GM10266 (cell line): ENCODE measurements at regions not wholly inside any gene's neighbourhood (a gene's known extent, or its start where the extent isn't known, plus 50 kb on each side); places are given as distances from the start of the nearest gene placed in this dataset.

Source experiments
- DNase-seq: peaks from one replicate; pipeline ENCODE4 v3.0.0; 2012; ENCODE audit errors: extremely low spot score
- TF ChIP-seq, protein P1 (sequence below): IDR thresholded peaks from 2 replicates; pipeline ENCODE4 v1.5.1; 2012; ENCODE audit warnings: mild to moderate bottlenecking, low read depth; ENCODE audit not compliant: control insufficient read depth, insufficient read depth; ENCODE audit errors: missing control alignments

- no peak for DNase-seq
- TF ChIP-seq, protein P1, sequence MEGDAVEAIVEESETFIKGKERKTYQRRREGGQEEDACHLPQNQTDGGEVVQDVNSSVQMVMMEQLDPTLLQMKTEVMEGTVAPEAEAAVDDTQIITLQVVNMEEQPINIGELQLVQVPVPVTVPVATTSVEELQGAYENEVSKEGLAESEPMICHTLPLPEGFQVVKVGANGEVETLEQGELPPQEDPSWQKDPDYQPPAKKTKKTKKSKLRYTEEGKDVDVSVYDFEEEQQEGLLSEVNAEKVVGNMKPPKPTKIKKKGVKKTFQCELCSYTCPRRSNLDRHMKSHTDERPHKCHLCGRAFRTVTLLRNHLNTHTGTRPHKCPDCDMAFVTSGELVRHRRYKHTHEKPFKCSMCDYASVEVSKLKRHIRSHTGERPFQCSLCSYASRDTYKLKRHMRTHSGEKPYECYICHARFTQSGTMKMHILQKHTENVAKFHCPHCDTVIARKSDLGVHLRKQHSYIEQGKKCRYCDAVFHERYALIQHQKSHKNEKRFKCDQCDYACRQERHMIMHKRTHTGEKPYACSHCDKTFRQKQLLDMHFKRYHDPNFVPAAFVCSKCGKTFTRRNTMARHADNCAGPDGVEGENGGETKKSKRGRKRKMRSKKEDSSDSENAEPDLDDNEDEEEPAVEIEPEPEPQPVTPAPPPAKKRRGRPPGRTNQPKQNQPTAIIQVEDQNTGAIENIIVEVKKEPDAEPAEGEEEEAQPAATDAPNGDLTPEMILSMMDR: no peak
Observed at GRCh38 chr1:30545365-30545764, 178.0 kb downstream of the MATN1 start.

- TF ChIP-seq, protein P1: no peak
- DNase-seq: no peak
Observed at GRCh38 chr1:30541721-30542485, 181.5 kb downstream of the MATN1 start.

DNA sequence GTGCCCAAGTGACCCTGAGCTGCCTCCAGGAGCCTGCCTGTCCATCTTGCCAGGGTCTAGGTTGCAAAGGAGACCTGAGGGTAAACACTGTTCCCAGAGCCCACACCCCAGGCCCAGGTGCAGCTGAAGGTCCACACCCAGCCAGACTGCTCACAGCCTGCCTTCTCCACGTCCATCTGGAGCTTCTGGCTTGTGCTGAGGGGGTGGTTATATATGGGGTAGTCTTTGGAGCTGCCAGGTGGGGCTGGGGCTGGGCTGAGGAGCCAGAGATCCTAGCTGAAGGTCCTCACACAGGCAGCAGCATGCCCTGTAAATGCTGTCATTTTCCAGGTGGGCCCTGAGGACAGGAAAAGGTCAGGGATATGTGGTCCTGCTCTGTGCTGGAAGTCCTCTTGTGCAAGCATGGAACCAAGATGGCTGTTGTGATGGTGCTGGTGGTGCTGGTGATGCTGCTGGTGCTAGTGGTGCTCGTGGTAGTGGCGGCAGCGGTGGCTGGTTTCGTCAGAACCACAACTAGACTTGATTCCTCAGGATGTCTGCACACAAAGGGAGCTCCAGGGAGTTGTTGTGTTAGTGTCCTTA is 182.7 kb downstream of the MATN1 start:
- DNase-seq: no peak
- TF ChIP-seq, protein P1: no peak

- no peak for DNase-seq
Observed at GRCh38 chr1:30539884-30540283, 183.5 kb downstream of the MATN1 start.

DNA sequence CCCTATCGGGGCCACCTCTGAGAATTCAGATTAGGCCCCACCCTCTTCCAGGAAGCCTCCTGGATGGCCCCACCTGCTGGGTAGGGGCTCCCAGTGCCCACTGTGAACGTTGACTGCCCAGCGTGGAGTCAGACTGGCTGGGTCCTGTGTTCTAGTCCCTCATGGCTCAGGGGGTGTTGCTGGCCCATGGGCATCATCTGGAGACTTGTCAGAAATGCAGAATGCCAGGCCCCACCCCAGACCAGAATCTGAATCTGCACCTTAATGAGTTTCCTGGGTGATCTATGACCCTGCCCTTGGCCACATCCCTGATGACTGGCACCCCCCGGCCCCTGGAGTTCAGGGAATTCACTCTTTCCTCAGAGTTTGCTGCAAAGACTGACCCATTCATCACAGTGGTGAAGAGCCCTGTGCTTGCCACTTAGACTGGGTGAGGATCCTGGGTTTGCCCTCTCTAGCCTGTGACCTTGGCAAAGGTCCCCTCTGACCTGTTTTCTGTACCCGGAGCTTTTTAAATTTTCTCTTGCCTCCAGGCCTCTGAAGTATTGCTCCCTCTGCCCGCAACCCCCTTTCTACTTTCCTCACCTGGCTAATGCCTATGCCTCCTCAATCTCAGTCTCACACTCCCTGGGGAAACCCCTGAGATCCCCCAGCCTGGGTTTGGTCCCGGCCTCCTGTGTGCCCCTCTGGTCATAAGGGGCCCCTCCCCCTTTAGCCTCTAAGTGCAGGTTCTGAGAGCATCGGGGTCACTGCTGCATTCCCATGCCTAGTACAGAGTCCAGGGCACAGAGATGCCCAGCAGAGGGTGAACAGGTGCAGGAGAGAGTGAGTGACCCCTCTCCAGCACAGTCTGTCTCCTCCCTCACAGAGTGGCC is 184.2 kb downstream of the MATN1 start:
- TF ChIP-seq, protein P1: no peak
- DNase-seq: no peak

More at GRCh38 chr1:30539884-30540283, 183.5 kb downstream of the MATN1 start:
- TF ChIP-seq, protein P1: no peak

DNA sequence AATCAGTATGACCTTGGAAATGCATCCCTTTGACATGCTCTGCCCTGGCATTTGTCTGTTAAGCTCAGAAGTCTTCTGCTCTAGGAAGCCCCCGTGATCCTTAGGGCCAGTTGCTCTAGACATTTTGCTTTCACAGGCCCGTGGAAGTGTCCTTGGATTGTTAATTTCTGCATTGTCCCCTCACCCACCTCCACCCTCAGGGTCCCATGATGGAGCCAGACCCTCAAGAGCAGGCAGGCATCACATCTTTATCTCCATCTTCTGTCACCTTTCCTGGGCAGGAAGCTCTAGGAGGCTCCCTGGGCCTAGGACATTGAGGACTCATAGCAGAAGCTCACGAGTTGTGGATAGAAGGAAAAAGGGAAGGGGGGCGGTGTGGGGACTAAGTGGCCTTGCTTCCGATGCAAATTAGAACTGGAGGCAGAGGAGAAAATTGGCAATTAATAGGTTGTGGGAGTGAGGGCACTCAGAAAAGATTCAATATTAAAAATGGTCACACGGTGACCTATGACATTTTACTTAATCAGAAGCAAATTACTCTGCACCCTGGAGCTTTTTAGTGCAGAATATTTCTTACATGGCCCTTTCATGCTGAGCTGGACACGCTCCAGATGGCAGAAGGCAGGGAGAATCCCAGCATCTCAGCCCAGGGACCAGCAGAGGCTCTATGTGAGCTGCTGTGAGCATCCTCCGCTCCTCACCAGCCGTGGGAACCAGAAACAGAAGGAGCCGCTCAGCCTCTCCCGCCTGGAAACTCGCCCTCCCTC is 185.0 kb downstream of the MATN1 start:
- DNase-seq: no peak
- TF ChIP-seq, protein P1: no peak
